22Rv1 (cell line): ENCODE measurements at regions not wholly inside any gene's neighbourhood (a gene's known extent, or its start where the extent isn't known, plus 50 kb on each side); places are given as distances from the start of the nearest gene placed in this dataset.

Experiments used
- ZFX ChIP-seq: fragments of 450-650 bp; IDR thresholded peaks from 2 replicates; pipeline ENCODE4 v1.6.1; 2017; ENCODE audit warnings: antibody characterized with exemption, borderline replicate concordance
- TF ChIP-seq, protein P1 (sequence below): fragments of 450-650 bp; IDR thresholded peaks from 2 replicates; pipeline ENCODE4 v1.5.1; 2017; ENCODE audit warnings: mild to moderate bottlenecking

DNA sequence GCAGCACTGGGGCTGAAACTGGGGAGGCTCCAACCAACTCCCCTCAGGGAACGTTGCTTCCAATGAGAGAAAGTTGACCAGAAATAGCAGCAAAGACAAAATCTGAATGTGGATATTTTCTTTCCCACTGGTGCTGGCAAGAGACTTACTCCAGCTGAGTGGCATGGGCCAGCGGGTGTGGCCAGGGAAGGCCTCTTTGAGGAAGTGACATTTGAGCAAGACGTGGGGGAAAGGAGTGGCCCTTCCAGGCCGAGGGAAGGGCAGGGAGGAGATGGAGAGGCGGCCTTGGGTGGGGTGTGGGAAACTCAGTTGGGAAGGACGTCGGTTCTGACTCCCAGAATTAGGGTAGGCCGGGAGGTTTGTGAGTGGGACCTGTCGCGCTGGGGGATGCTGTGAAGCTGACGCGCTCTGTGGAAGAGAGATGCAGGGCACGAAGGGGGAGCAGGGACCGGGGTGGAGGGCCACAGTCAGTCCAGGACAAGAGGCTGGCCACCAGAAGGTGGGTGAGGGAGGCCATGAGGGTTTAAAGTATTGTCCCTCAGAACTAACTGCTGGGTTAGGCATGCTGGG lies 96.7 kb upstream of the IKZF1 start:
- TF ChIP-seq, protein P1, sequence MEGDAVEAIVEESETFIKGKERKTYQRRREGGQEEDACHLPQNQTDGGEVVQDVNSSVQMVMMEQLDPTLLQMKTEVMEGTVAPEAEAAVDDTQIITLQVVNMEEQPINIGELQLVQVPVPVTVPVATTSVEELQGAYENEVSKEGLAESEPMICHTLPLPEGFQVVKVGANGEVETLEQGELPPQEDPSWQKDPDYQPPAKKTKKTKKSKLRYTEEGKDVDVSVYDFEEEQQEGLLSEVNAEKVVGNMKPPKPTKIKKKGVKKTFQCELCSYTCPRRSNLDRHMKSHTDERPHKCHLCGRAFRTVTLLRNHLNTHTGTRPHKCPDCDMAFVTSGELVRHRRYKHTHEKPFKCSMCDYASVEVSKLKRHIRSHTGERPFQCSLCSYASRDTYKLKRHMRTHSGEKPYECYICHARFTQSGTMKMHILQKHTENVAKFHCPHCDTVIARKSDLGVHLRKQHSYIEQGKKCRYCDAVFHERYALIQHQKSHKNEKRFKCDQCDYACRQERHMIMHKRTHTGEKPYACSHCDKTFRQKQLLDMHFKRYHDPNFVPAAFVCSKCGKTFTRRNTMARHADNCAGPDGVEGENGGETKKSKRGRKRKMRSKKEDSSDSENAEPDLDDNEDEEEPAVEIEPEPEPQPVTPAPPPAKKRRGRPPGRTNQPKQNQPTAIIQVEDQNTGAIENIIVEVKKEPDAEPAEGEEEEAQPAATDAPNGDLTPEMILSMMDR = no peak
- TF ChIP-seq ZFX = no peak
